B cell (primary cell): ENCODE measurements at regions not wholly inside any gene's neighbourhood (a gene's known extent, or its start where the extent isn't known, plus 50 kb on each side); places are given as distances from the start of the nearest gene placed in this dataset.

ENCODE experiments used
- ATAC-seq: fragments of 200-7000 bp; cut with Tn5 transposase; one replicate; pipeline ENCODE4 v1.10.0; 2021; ENCODE audit warnings: low read depth, mild to moderate bottlenecking, moderate number of reproducible peaks, moderate library complexity
- CTCF ChIA-PET: fragments of 350-600 bp; sonication (Branson Sonifier 250); formaldehyde crosslinking; loops from one replicate; lab custom pipeline; 2021; ENCODE audit warnings: antibody characterized with exemption, inconsistent platforms; lab: Charles Lee
- POLR2A ChIA-PET: fragments of 350-600 bp; sonication (Branson Sonifier 250); formaldehyde crosslinking; loops from one replicate; lab custom pipeline; 2021; ENCODE audit warnings: antibody characterized with exemption; lab: Charles Lee
- DNase-seq: peaks from one replicate; pipeline ENCODE4 v3.0.0; 2013
- H2AFZ ChIP-seq: 2 replicates; pipeline ENCODE4 v1.6.1; 2012; ENCODE audit warnings: mild to moderate bottlenecking, low read depth, low read length; ENCODE audit not compliant: insufficient read depth, poor library complexity, severe bottlenecking
- H3K27ac ChIP-seq, 2 donors: 1 replicate in 1 of 2; 2 replicates in 1 of 2; pipeline ENCODE4 v1.5.1; 2012 to 2013; ENCODE audit warnings: low read length in 2 of 2, mild to moderate bottlenecking in 2 of 2, moderate library complexity in 1 of 2
- H3K27me3 ChIP-seq, 4 experiments: fragments of 200-600 bp in 1 of 4; sonication (generic) in 1 of 4; replicated peaks in 1 of 4; 1 replicate in 2 of 4; 2 replicates in 2 of 4; pipeline versions ENCODE4 v1.6.1 to v1.7.0; 2013 to 2016; ENCODE audit warnings: low read length in 3 of 4, mild to moderate bottlenecking in 2 of 4, mixed read lengths in 1 of 4, moderate library complexity in 1 of 4; ENCODE audit not compliant: insufficient read depth in 4 of 4, control insufficient read depth in 3 of 4; ENCODE audit errors: control extremely low read depth in 1 of 4
- H3K36me3 ChIP-seq, 2 experiments: replicated peaks in 1 of 2; 1 replicate in 1 of 2; 2 replicates in 1 of 2; pipeline versions ENCODE4 v1.6.1 to v1.7.1; 2013; ENCODE audit warnings: low read length in 1 of 2; ENCODE audit not compliant: insufficient read depth in 2 of 2, control insufficient read depth in 1 of 2; ENCODE audit errors: control extremely low read depth in 1 of 2, extremely low read depth in 1 of 2
- H3K4me1 ChIP-seq, 2 donors: fragments of 200-600 bp in 1 of 2; sonication (generic) in 1 of 2; 1 replicate in 1 of 2; 2 replicates in 1 of 2; pipeline versions ENCODE4 v1.5.1 to v1.6.1; 2013 to 2017; ENCODE audit warnings: low read length in 2 of 2; ENCODE audit not compliant: control insufficient read depth in 2 of 2, insufficient read depth in 2 of 2
- H3K4me2 ChIP-seq: replicated peaks from 2 replicates; pipeline ENCODE3; 2012; ENCODE audit warnings: mild to moderate bottlenecking, low read depth, low read length; ENCODE audit not compliant: poor library complexity, severe bottlenecking
- H3K4me3 ChIP-seq, 5 experiments: fragments of 200-600 bp in 1 of 5; sonication (generic) in 1 of 5; 1 replicate in 3 of 5; 2 replicates in 2 of 5; pipeline versions ENCODE4 v1.5.1 to v1.7.0; 2011 to 2016; ENCODE audit warnings: low read length in 4 of 5, mild to moderate bottlenecking in 4 of 5, low read depth in 2 of 5, control low read depth in 1 of 5, moderate library complexity in 1 of 5; ENCODE audit not compliant: insufficient read depth in 1 of 5; ENCODE audit errors: control extremely low read depth in 1 of 5, extremely low read depth in 1 of 5
- H3K79me2 ChIP-seq: fragments of 200-600 bp; sonication (generic); one replicate; pipeline ENCODE4 v1.6.0; 2016; ENCODE audit warnings: low read length; ENCODE audit not compliant: control insufficient read depth, insufficient read depth
- H3K9ac ChIP-seq: fragments of 200-600 bp; sonication (generic); 2 replicates; pipeline ENCODE4 v1.6.1; 2017; ENCODE audit warnings: mild to moderate bottlenecking, low read length, moderate library complexity
- H3K9me3 ChIP-seq, 3 donors: one replicate each; pipeline versions ENCODE4 v1.6.1 to v1.7.1; 2013; ENCODE audit warnings: low read length in 2 of 3; ENCODE audit not compliant: control insufficient read depth in 2 of 3, insufficient read depth in 1 of 3; ENCODE audit errors: control extremely low read depth in 1 of 3
- H4K20me1 ChIP-seq: 2 replicates; pipeline ENCODE4 v1.6.0; 2012; ENCODE audit warnings: mild to moderate bottlenecking, low read length; ENCODE audit not compliant: insufficient read depth, control insufficient read depth, poor library complexity, severe bottlenecking
- H3K27ac Mint-ChIP-seq: one replicate; pipeline ENCODE4 v1.8.0; 2021; ENCODE audit warnings: mixed read lengths
- H3K27me3 Mint-ChIP-seq: one replicate; pipeline ENCODE4 v1.8.0; 2021; ENCODE audit warnings: mixed read lengths
- H3K4me1 Mint-ChIP-seq: one replicate; pipeline ENCODE4 v1.8.0; 2021; ENCODE audit warnings: mixed read lengths
- H3K4me3 Mint-ChIP-seq: one replicate; pipeline ENCODE4 v1.8.0; 2021; ENCODE audit warnings: mixed read lengths
- H3K9me3 Mint-ChIP-seq: one replicate; pipeline ENCODE4 v1.8.0; 2022; ENCODE audit warnings: mixed read lengths; ENCODE audit not compliant: insufficient read depth
- CTCF ChIP-seq: fragments of 200-600 bp; IDR thresholded peaks from one replicate; pipeline ENCODE4 v1.8.0; 2022; ENCODE audit warnings: antibody characterized with exemption, mild to moderate bottlenecking
- EZH2 ChIP-seq: IDR thresholded peaks from 2 replicates; pipeline ENCODE4 v1.6.1; 2012; ENCODE audit warnings: borderline replicate concordance, low read depth, mild to moderate bottlenecking, moderate library complexity, low read length; ENCODE audit not compliant: insufficient read depth, poor library complexity, severe bottlenecking
- WGBS: methylation state at CpG from one replicate; pipeline ENCODE4 v1.1.5; 2013; ENCODE audit warnings: missing lambda C conversion rate; ENCODE audit not compliant: insufficient coverage; 5-methylcytosine and 5-hydroxymethylcytosine counted together
- intact Hi-C: fragments of 100-400 bp; cut with micrococcal nuclease; formaldehyde crosslinking; loops from one replicate; pipeline ENCODE4 v1.10.0; 2022

- Mint-ChIP-seq H3K4me3 (no peak overlapping the region), H3K27me3 (peaks cover 5% of the 10 kb centered on the region), H3K9me3 (no peaks in the 10 kb centered on the region), H3K27ac (no peak overlapping the region), H3K4me1 (no peaks in the 10 kb centered on the region)
- CTCF ChIA-PET = no interaction called here
- no peak overlapping the region for H3K9ac ChIP-seq
- no peak for TF ChIP-seq EZH2
- no peak for TF ChIP-seq CTCF
- H3K9me3 ChIP-seq = no peaks in the 10 kb centered on the region
- DNase-seq = no peak
- H3K79me2 ChIP-seq = no peaks in the 10 kb centered on the region
- no peak overlapping the region for H2AFZ ChIP-seq
- H3K4me1 ChIP-seq = no peaks in the 10 kb centered on the region
- POLR2A ChIA-PET = no interaction called here
- no peak overlapping the region for H3K4me3 ChIP-seq
- H3K4me2 ChIP-seq = no peak overlapping the region
- WGBS = 90% methylated on average over 5 of the region's 12 CpGs
- H3K27me3 ChIP-seq = peaks cover 0 to 5% (median 0%) of the 10 kb centered on the region in 4 experiments
- H4K20me1 ChIP-seq = no peaks in the 10 kb centered on the region
- intact Hi-C loops = no loop called here
- no peak for ATAC-seq
- no peak overlapping the region for H3K27ac ChIP-seq
- H3K36me3 ChIP-seq = no peaks in the 10 kb centered on the region
Measured at GRCh38 chr7:35386816-35387706, 133.2 kb upstream of the TBX20 start.

- Histone ChIP-seq H3K79me2 (no peaks in the 10 kb centered on the region), H3K36me3 (no peaks in the 10 kb centered on the region), H3K4me3 (no peak overlapping the region), H3K9me3 (no peaks in the 10 kb centered on the region), H3K4me1 (no peaks in the 10 kb centered on the region), H4K20me1 (no peaks in the 10 kb centered on the region), H3K9ac (no peak overlapping the region), H3K4me2 (no peak overlapping the region), H3K27ac (no peak overlapping the region), H2AFZ (no peak overlapping the region), H3K27me3 (peaks cover 0 to 4% (median 0%) of the 10 kb centered on the region in 4 experiments)
- Mint-ChIP-seq H3K9me3 (no peaks in the 10 kb centered on the region), H3K27ac (no peak overlapping the region), H3K27me3 (peaks cover 5% of the 10 kb centered on the region), H3K4me1 (no peaks in the 10 kb centered on the region), H3K4me3 (no peak overlapping the region)
- ChIA-PET POLR2A (no interaction called here), CTCF (no interaction called here)
- intact Hi-C loops = no loop called here
- no peak for TF ChIP-seq EZH2
- TF ChIP-seq CTCF = no peak
- no peak for ATAC-seq
- no peak for DNase-seq
- 100% methylated on average over 3 of the region's 8 CpGs for WGBS
Measured at GRCh38 chr7:35386082-35386815, 132.3 kb upstream of the TBX20 start.
